HuH-7 (cell line): ENCODE measurements at regions not wholly inside any gene's neighbourhood (a gene's known extent, or its start where the extent isn't known, plus 50 kb on each side); places are given as distances from the start of the nearest gene placed in this dataset.
"Not testable (repeated sequence)": the region's sequence is repeated elsewhere in the genome, so short reads cannot be mapped to it uniquely, and the experiment has no call there.

Experiments
- DNase-seq: peaks from one replicate; pipeline ENCODE4 v3.0.0; 2011; ENCODE audit warnings: low spot score

DNA sequence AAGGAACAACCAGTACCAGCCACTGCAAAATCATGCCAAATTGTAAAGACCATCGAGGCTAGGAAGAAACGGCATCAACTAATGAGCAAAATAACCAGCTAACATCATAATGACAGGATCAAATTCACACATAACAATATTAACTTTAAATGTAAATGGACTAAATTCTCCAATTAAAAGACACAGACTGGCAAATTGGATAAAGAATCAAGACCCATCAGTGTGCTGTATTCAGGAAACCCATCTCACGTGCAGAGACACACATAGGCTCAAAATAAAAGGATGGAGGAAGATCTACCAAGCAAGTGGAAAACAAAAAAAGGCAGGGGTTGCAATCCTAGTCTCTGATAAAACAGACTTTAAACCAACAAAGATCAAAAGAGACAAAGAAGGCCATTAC is 97.6 kb downstream of the GPX5 start:
- not testable (repeated sequence) for DNase-seq

GRCh38 chr6:28626386-28626785 is 100.7 kb downstream of the GPX5 start:
- not testable (repeated sequence) for DNase-seq

DNA sequence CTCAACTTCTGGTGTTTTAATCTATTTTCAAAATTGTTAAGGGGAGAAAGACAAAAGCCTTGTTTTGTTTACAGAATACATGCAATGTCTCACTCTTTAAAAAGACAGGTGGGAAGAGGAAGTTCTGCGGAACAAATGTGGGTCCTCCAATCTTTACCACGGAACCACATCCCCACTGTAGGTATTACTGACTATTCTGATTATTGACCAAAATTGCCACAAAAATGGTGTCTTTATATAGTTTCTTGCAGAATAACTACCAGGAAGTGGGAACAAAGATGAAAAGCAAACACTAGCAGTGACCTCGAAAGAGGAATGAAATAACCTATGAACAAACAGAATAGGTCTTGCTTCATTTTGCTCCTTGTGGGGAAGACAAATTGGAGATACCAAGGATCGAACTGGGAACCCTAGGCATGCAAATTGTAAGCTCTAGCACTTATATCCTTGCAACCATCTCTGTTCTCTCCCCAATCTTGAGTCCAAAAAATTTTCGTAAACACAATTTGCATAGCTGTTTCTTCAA is 106.7 kb downstream of the GPX5 start:
- peak; percentile 34 for DNase-seq

GRCh38 chr6:28633445-28634215 is 107.9 kb downstream of the GPX5 start:
- DNase-seq = no peak

- no peak for DNase-seq
These were observed 108.7 kb downstream of the GPX5 start for GRCh38 chr6:28634411-28634760.

GRCh38 chr6:28634761-28635546 is 109.3 kb downstream of the GPX5 start:
- DNase-seq = peak; percentile 74

DNA sequence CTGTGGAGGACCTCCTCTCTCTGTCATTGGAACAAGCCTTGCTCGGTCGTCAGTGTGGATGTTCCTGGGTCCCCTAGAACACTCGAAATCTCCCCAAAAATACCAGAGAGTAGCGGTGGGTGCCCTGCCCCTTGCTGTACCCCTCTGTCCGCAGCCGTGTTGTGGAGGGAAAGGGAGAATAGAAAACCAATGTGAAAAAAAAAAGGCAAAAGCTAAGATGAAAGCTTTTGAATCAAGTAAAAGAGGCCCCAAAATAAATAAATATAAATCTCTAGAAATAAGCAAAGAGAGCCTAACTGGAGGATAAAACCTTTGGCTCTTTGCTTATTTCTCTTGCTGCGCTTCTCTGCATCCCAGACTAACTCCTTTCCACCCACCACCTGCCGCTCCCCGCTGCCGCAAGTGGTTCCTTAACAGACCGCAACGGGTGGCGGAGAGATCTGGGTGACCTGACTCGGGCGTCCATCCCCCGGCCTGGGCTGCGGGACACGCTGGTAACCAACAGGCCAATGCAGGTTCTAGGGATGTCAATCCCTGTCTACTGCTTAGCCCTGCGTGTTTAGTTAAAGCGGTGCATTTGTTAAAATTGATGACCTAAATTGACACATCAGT is 110.0 kb downstream of the GPX5 start:
- peak; percentile 41 for DNase-seq

- DNase-seq = no peak
These were observed 113.2 kb downstream of the GPX5 start for GRCh38 chr6:28638787-28639430.

- not testable (repeated sequence) for DNase-seq
These were observed 114.0 kb downstream of the GPX5 start for GRCh38 chr6:28639445-28640290.

GRCh38 chr6:28643017-28643740 is 117.5 kb downstream of the GPX5 start:
- no peak for DNase-seq

- no peak for DNase-seq
These were observed 121.0 kb downstream of the GPX5 start for GRCh38 chr6:28646650-28647049.

DNA sequence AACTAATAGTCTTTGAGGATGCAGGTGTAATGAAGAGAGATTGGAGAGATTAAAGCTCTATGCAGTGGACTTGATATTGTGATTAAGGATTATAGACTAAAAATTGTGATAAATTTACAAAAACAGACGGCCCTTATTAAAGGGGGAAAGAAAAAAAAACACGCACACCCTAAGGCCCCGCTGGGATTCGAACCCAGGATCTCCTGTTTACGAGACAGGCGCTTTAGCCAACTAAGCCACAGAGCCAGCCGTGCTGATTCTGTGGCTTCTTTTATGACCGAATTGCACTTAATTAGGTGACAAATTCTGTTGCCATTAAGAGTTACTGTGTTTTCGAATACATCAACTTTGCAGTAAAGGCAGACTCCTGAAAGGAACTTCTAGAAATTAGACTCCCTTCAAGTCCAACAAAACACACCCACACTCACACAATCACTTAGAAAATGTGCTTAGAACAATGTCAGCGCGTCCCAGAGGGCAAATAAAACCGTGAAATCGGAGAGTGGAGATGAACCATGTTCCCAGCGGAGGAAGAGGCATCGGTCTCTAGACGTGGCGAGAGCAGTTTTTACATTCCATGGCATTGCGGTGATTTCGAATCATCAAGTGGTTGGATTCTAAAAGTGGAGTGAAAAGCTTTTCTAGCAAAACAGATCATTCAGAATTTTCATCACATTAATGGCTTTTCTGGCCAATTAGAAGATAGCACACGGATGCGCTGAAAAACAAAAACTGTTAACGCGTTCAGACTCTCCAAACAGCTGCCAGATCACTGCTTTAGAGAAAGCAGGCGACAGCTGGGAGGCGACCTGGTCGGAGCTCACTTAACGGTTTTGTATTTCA is 122.6 kb downstream of the GPX5 start:
- DNase-seq = no peak

DNA sequence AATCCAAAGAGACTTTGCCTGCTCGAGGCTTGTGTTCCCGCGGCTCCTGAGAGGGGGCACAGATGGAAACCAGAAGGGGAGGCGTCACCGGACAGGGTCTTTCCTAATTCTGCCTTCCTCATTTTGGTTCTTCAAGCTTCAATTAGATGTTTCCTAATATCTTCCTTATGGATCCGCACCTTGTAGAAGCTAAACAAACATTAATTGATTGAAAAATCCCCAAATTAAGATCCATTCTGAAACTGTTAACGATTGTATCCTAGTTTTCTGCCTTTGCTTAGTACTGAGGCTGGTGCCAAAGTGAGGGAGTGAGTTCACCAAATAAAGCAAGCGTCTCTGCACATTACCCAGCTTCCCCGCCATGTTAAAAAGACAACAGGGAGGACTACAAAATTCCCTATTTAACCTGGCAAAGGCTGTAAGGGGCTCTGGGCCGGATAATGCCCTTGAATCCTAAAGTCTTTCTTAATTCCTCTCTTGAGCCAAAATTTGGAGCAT is 123.2 kb downstream of the GPX5 start:
- no peak for DNase-seq

DNA sequence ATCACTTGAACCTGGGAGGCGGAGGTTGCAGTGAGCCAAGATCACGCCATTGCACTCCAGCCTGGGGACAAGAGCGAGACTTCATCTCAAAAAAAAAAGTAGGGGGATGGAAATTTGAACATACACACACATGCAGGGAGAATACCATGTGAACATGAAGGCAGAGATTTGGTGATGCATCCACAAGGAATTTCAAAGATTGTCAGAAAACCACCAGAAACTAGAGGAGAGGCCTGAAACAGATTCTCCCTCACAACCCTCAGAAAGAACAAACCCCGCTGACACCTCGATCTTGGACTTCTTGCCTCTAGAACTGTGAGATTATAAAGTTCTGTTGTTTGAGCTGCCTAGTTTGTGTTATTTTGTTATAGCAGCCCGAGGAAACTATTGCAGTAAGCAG is 125.5 kb downstream of the GPX5 start:
- DNase-seq = no peak

GRCh38 chr6:28653876-28654275 is 128.2 kb downstream of the GPX5 start:
- no peak for DNase-seq

DNA sequence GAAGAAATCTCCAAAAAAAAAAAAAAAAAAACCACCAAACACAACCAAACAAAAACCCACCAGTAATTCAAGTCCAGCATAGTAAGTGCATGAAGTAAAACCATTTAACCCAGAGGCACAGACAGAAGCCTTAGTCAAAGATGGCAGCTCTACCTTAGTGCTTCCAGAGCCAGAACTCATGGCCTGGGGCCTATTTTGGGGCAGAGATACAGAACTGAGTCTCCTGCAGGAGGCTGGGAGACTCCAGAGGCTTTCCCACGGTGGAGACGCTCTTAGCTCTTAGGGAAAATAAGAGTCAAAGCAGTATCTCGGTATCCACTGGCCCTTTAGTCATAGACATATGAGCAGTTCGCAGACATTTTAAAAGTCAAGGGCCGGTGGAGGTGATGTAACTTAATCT is 129.5 kb downstream of the GPX5 start:
- DNase-seq = no peak

DNA sequence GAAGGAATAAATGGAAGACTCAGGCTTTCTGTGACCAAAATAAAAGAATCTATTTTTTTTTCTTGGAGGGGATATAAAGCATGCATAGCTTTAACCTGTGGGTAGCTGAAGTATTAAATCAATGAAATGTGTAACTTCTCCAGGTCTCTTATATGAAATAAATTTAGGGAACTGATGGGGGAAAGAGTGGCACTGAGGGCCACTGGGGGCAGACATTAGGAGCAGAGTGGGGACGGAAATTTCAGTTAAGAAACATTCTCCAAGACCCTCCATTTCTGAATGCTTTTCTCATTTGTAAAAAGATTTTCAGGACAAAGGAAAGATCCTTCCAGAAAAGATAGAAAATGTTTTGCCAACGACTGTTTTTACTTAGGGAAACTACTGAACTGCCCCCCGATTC is 131.0 kb downstream of the GPX5 start:
- DNase-seq = no peak

- no peak for DNase-seq
These were observed 131.7 kb downstream of the GPX5 start for GRCh38 chr6:28657381-28657768.

DNA sequence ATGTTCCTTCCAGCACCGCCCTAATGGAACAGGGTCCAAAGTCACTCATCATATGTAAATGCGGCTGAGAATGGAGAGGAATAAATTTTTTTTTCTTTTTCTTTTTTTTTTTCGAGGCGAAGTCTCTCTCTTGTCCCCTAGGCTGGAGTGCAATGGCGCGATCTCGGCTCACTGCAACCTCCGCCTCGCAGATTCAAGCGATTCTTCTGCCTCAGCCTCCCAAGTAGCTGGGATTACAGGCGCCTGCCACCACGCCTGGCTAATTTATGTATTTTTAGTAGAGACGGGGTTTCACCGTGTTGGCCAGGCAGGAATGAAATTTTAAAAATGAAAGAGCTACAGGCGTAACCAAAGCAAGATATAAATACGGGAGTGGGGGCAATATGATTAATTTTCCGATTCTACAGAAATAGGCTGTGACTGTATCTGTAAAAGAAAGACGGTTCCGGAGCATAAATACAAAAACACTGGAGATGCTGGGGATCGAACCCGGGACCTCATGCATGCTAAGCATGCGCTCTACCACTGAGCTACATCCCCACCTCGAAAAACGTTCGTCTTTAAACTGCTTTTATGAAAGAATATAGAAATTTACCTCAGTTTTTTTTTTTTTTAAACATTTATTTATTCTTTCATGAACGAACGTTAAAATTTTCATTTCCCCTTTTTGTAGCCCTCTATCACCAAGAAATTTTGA is 132.2 kb downstream of the GPX5 start:
- no peak for DNase-seq
